HEK293 (cell line): ENCODE measurements at regions not wholly inside any gene's neighbourhood (a gene's known extent, or its start where the extent isn't known, plus 50 kb on each side); places are given as distances from the start of the nearest gene placed in this dataset.

ENCODE experiments used
- CTCF ChIA-PET: fragments of 350-600 bp; formaldehyde crosslinking; extraction: SDS; loops from one replicate; lab custom pipeline; 2021; ENCODE audit warnings: antibody characterized with exemption; lab: Yijun Ruan, JAX
- POLR2A ChIA-PET: fragments of 300-600 bp; formaldehyde crosslinking; extraction: SDS; loops from one replicate; lab custom pipeline; 2020; ENCODE audit warnings: antibody characterized with exemption, inconsistent platforms; lab: Yijun Ruan, JAX
- H3K27ac ChIP-seq: fragments of 200-500 bp; sonication (Bioruptor generic); 2 replicates; pipeline ENCODE4 v1.5.1; 2014; ENCODE audit warnings: low read depth, low read length, control low read depth, inconsistent platforms; ENCODE audit errors: extremely low read depth
- H3K36me3 ChIP-seq, 2 experiments: fragments of 200-500 bp in 1 of 2; sonication (Bioruptor generic) in 1 of 2; 1 replicate in 1 of 2; 2 replicates in 1 of 2; pipeline ENCODE4 v1.5.1; 2014 to 2017; ENCODE audit warnings: inconsistent platforms in 2 of 2, low read length in 2 of 2; ENCODE audit not compliant: control insufficient read depth in 2 of 2, insufficient read depth in 1 of 2
- H3K4me1 ChIP-seq: fragments of 200-500 bp; sonication (Bioruptor generic); 2 replicates; pipeline ENCODE4 v1.5.1; 2014; ENCODE audit warnings: mild to moderate bottlenecking, low read length, inconsistent platforms; ENCODE audit not compliant: control insufficient read depth, insufficient read depth
- H3K4me3 ChIP-seq: 2 replicates; pipeline ENCODE4 v1.5.1; 2011; ENCODE audit warnings: low read depth, mild to moderate bottlenecking, control low read depth, low read length, moderate library complexity
- H3K9me3 ChIP-seq: fragments of 200-500 bp; sonication (Bioruptor generic); 2 replicates; pipeline ENCODE4 v1.5.1; 2014; ENCODE audit warnings: low read depth, low read length, inconsistent platforms; ENCODE audit not compliant: control insufficient read depth, insufficient read depth
- GLIS1 ChIP-seq: fragments of 450-650 bp; formaldehyde crosslinking; IDR thresholded peaks from 2 replicates; pipeline ENCODE4 v1.5.1; 2016; ENCODE audit warnings: missing biosample characterization, missing genetic modification characterization
- KLF16 ChIP-seq: fragments of 450-650 bp; formaldehyde crosslinking; IDR thresholded peaks from 2 replicates; pipeline ENCODE4 v1.5.1; 2017; ENCODE audit warnings: missing biosample characterization, missing genetic modification characterization
- PRDM1 ChIP-seq: fragments of 450-650 bp; formaldehyde crosslinking; IDR thresholded peaks from 2 replicates; pipeline ENCODE4; 2016; ENCODE audit warnings: missing biosample characterization, missing genetic modification characterization
- PRDM6 ChIP-seq: fragments of 450-650 bp; formaldehyde crosslinking; IDR thresholded peaks from 2 replicates; pipeline ENCODE4 v1.5.1; 2017; ENCODE audit warnings: missing biosample characterization, missing genetic modification characterization
- SALL2 ChIP-seq: fragments of 450-650 bp; formaldehyde crosslinking; IDR thresholded peaks from 2 replicates; pipeline ENCODE4 v1.5.0; 2017; ENCODE audit warnings: missing biosample characterization, mild to moderate bottlenecking, missing genetic modification characterization, borderline replicate concordance
- SCRT1 ChIP-seq: fragments of 450-650 bp; formaldehyde crosslinking; IDR thresholded peaks from 2 replicates; pipeline ENCODE4 v1.5.1; 2016; ENCODE audit warnings: missing biosample characterization, missing genetic modification characterization, borderline replicate concordance
- WT1 ChIP-seq: fragments of 450-650 bp; formaldehyde crosslinking; IDR thresholded peaks from 2 replicates; pipeline ENCODE4 v1.5.1; 2016; ENCODE audit warnings: missing biosample characterization, missing genetic modification characterization
- ZFHX2 ChIP-seq: fragments of 450-650 bp; formaldehyde crosslinking; conservative IDR thresholded peaks from 2 replicates; pipeline ENCODE4 v1.5.1; 2016; ENCODE audit warnings: missing biosample characterization, missing genetic modification characterization
- ZNF114 ChIP-seq: fragments of 450-650 bp; formaldehyde crosslinking; IDR thresholded peaks from 2 replicates; pipeline ENCODE4 v1.5.0; 2017; ENCODE audit warnings: missing biosample characterization, missing genetic modification characterization
- ZNF157 ChIP-seq: fragments of 450-650 bp; formaldehyde crosslinking; IDR thresholded peaks from 2 replicates; pipeline ENCODE4 v1.5.1; 2016; ENCODE audit warnings: missing biosample characterization, missing genetic modification characterization
- ZNF211 ChIP-seq: fragments of 450-650 bp; formaldehyde crosslinking; IDR thresholded peaks from 2 replicates; pipeline ENCODE4 v1.5.1; 2016; ENCODE audit warnings: low read depth, missing biosample characterization, missing genetic modification characterization
- ZNF274 ChIP-seq, 2 experiments: fragments of 200-500 bp in 1 of 2; fragments of 450-650 bp in 1 of 2; sonication (Bioruptor generic) in 1 of 2; formaldehyde crosslinking in 1 of 2; IDR thresholded peaks; 2 replicates each; pipeline versions ENCODE4 v1.5.1 to v1.6.1; 2014 to 2016; ENCODE audit warnings: borderline replicate concordance in 1 of 2, inconsistent platforms in 1 of 2, low read length in 1 of 2, missing biosample characterization in 1 of 2, missing genetic modification characterization in 1 of 2
- ZNF398 ChIP-seq: fragments of 450-650 bp; formaldehyde crosslinking; IDR thresholded peaks from 2 replicates; pipeline ENCODE4 v1.5.1; 2017; ENCODE audit warnings: missing biosample characterization, missing genetic modification characterization
- ZNF518A ChIP-seq: fragments of 450-650 bp; formaldehyde crosslinking; conservative IDR thresholded peaks from 2 replicates; pipeline ENCODE4 v1.5.1; 2016; ENCODE audit warnings: low read depth, missing biosample characterization, missing genetic modification characterization
- ZNF521 ChIP-seq: fragments of 450-650 bp; formaldehyde crosslinking; IDR thresholded peaks from 2 replicates; pipeline ENCODE4 v1.5.1; 2017; ENCODE audit warnings: missing biosample characterization, mild to moderate bottlenecking, missing genetic modification characterization
- ZNF549 ChIP-seq: fragments of 450-650 bp; IDR thresholded peaks from 2 replicates; pipeline ENCODE4 v1.5.1; 2018; ENCODE audit warnings: missing biosample characterization, missing genetic modification characterization, mild to moderate bottlenecking, inconsistent platforms, moderate library complexity
- ZNF558 ChIP-seq: fragments of 450-650 bp; formaldehyde crosslinking; IDR thresholded peaks from 2 replicates; pipeline ENCODE4 v1.5.1; 2016; ENCODE audit warnings: missing biosample characterization, missing genetic modification characterization
- ZNF585B ChIP-seq: fragments of 450-650 bp; formaldehyde crosslinking; IDR thresholded peaks from 2 replicates; pipeline ENCODE4 v1.5.1; 2016; ENCODE audit warnings: missing biosample characterization, missing genetic modification characterization
- ZNF600 ChIP-seq: fragments of 450-650 bp; formaldehyde crosslinking; IDR thresholded peaks from 2 replicates; pipeline ENCODE4 v1.5.1; 2016; ENCODE audit warnings: missing biosample characterization, missing genetic modification characterization
- ZNF645 ChIP-seq: fragments of 450-650 bp; formaldehyde crosslinking; IDR thresholded peaks from 2 replicates; pipeline ENCODE4; 2016; ENCODE audit warnings: missing biosample characterization, missing genetic modification characterization
- ZNF658 ChIP-seq: fragments of 450-650 bp; formaldehyde crosslinking; IDR thresholded peaks from 2 replicates; pipeline ENCODE4; 2016; ENCODE audit warnings: missing biosample characterization, missing genetic modification characterization
- ZNF747 ChIP-seq: fragments of 450-650 bp; formaldehyde crosslinking; IDR thresholded peaks from 2 replicates; pipeline ENCODE4 v1.5.1; 2016; ENCODE audit warnings: missing biosample characterization, missing genetic modification characterization
- ZNF777 ChIP-seq: fragments of 450-650 bp; formaldehyde crosslinking; IDR thresholded peaks from 2 replicates; pipeline ENCODE4 v1.5.1; 2017; ENCODE audit warnings: missing biosample characterization, missing genetic modification characterization, borderline replicate concordance
- ZNF843 ChIP-seq: fragments of 450-650 bp; formaldehyde crosslinking; IDR thresholded peaks from 2 replicates; pipeline ENCODE4 v1.5.1; 2016; ENCODE audit warnings: missing biosample characterization, missing genetic modification characterization
- ZSCAN30 ChIP-seq: fragments of 450-650 bp; IDR thresholded peaks from 2 replicates; pipeline ENCODE4 v1.5.1; 2018; ENCODE audit warnings: missing biosample characterization, mild to moderate bottlenecking, missing genetic modification characterization, moderate library complexity

GRCh38 chrX:18016941-18017340 lies 155.8 kb upstream of the RAI2 start (continued):
- TF ChIP-seq ZNF518A (tag by site-specific recombination) (no peak), PRDM1 (tag by site-specific recombination) (no peak), ZNF585B (tag by site-specific recombination) (no peak), WT1 (tag by site-specific recombination) (no peak), ZNF558 (tag by site-specific recombination) (no peak), ZSCAN30 (tag by site-specific recombination) (no peak), ZNF157 (tag by site-specific recombination) (no peak), ZNF274 (IDR thresholded peaks at IDR 0.05; ENCODE audit: low read length) (no peak), ZNF274 (tag by site-specific recombination; IDR thresholded peaks at IDR 0.05; ENCODE audit: borderline replicate concordance) (no peak)

GRCh38 chrX:18010253-18010652 lies 149.2 kb upstream of the RAI2 start:
- Histone ChIP-seq H3K9me3 (no peaks in the 10 kb centered on the region), H3K4me3 (no peak overlapping the region)
- TF ChIP-seq ZNF658 (tag by site-specific recombination) = no peak
- TF ChIP-seq, all 188 proteins: peak for 0
- Histone ChIP-seq H3K27ac (no peak overlapping the region), H3K36me3 (no peaks in the 10 kb centered on the region), H3K4me1 (no peaks in the 10 kb centered on the region)
- POLR2A ChIA-PET = no interaction called here
- CTCF ChIA-PET = interaction anchor here (0.6 kb wide), 2 partner anchors 191 to 900 kb away, joined by 3 read pairs; no protein-coding TSS in a partner anchor

- no peaks in the 10 kb centered on the region for H3K9me3 ChIP-seq
- no peak overlapping the region for H3K27ac ChIP-seq
- H3K36me3 ChIP-seq = no peaks in the 10 kb centered on the region
- H3K4me1 ChIP-seq = no peaks in the 10 kb centered on the region
- ChIA-PET POLR2A (no interaction called here), CTCF (no interaction called here)
- H3K4me3 ChIP-seq = no peak overlapping the region
- no peak for TF ChIP-seq SCRT1 (tag by site-specific recombination)
- no peak for TF ChIP-seq ZNF843
- no peak for TF ChIP-seq ZNF211 (tag by site-specific recombination)
- no peak for TF ChIP-seq ZNF600 (tag by site-specific recombination)
- no peak for TF ChIP-seq KLF16 (tag by site-specific recombination)
- TF ChIP-seq PRDM6 = no peak
- no peak for TF ChIP-seq ZNF747 (tag by site-specific recombination)
- TF ChIP-seq GLIS1 (tag by site-specific recombination) = no peak
- no peak for TF ChIP-seq ZNF645
- no peak for TF ChIP-seq ZNF521
- no peak for TF ChIP-seq ZFHX2 (tag by site-specific recombination)
- no peak for TF ChIP-seq ZNF114
- no peak for TF ChIP-seq ZNF777
- TF ChIP-seq ZNF549 = no peak
- TF ChIP-seq ZNF398 (tag by site-specific recombination) = no peak
- no peak for TF ChIP-seq SALL2 (tag by site-specific recombination)
Observed at GRCh38 chrX:18003876-18004275, 142.8 kb upstream of the RAI2 start.
